ENCODE measurements at regions not wholly inside any gene's neighbourhood (a gene's known extent, or its start where the extent isn't known, plus 50 kb on each side); places are given as distances from the start of the nearest gene placed in this dataset.
"Not testable (repeated sequence)": the region's sequence is repeated elsewhere in the genome, so short reads cannot be mapped to it uniquely, and the experiment has no call there.

GRCh38 chr14:56351861-56352260 lies 227.7 kb upstream of the TMEM260 start:
- in situ Hi-C loops (cut with MboI; ENCODE audit: low sequenced_read_pairs): no loop called here

DNA sequence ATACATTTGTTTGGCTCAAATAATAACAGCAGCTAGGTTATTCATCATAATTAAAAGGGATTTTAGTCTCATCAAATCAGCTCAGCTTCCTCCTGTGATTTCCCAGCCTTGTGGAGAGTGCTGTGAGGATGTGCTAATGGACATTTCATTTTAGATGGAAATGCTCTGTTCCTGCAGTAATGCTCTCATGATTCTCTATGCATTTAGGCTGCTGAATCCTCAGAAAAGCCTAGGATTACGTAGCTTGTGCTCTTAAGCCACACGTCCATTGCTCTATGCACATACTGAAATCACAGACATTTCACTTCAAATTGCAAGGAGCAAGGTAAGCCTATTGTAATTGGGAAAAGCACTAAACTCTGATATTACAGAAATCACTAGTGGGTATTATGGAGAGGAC lies 226.6 kb upstream of the TMEM260 start:
- in situ Hi-C loops (cut with MboI; ENCODE audit: low sequenced_read_pairs): no loop called here

DNA sequence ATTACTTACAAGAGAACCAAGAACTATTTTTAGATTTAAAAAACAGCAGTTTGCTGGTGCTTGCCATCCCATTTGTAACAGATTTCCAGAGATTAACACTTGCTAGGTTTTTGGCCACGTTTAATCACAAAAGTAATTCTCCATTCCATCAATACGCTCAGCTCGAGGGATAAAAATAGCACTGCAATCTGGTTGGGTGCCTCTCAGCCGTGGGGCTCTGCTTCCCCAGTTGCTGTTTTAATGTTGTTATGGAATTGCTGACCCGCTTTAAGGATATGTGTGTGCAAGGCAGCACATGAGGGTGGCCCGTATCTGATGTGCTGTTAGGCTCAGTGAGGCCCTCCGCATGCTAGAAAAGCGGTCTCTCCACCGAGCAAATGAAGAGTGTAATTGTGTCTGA lies 222.2 kb upstream of the TMEM260 start:
- in situ Hi-C loops (cut with MboI; ENCODE audit: low sequenced_read_pairs): no loop called here

DNA sequence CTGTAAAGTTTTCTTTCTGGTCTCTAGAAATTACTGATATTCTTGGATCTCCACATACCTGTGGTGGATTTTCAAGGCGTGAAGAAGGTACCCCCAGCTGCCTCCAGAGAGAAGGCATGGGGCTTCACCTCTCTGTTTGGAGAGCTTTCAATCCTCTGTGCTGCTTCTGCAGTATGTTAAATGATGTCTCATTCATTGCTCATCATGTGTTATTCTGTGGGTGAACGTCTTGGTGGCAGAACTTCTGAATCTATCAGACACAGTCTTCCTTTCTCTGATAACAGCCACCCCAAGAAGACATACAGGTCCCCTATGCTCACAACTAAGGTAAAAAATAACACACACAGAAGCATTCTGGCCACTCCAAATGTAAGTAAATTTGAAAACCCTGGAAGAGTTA lies 221.3 kb upstream of the TMEM260 start:
- in situ Hi-C loops (cut with MboI; ENCODE audit: low sequenced_read_pairs): no loop called here

DNA sequence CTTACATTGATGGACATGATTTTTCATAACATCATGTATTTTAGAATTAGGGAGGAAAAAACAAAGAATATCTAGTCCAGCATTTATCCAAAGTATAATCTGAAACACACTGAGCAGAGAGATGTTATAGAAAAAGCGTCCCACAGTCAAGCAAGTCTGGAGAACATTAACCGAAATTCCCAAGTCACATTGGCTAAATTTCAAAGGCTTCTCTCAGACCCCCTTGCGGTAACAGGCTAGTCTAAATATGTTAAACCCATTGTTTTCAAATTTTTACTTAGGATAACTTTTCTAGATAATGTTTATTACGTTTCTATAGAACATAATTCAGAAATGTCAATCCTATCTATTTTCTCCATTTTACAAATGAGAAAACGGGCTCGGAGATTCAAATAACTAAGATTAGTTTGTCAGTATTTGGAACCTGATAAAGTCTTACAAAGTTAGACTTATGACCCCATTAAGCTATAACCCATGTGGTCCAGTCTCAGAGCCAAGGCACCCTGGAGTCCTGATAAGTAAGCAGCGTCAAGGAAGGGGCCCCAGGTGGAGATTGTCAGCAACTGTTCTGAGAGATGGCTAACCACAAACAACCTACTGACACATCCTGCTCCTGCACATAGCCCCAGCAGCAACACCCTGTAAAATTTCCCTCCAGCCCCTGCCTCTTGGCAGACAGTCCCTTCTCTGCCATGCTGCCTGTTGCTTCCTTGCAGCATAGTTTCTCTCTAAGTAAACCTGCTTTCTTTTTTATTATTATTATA lies 220.6 kb upstream of the TMEM260 start:
- in situ Hi-C loops (cut with MboI; ENCODE audit: low sequenced_read_pairs): no loop called here

DNA sequence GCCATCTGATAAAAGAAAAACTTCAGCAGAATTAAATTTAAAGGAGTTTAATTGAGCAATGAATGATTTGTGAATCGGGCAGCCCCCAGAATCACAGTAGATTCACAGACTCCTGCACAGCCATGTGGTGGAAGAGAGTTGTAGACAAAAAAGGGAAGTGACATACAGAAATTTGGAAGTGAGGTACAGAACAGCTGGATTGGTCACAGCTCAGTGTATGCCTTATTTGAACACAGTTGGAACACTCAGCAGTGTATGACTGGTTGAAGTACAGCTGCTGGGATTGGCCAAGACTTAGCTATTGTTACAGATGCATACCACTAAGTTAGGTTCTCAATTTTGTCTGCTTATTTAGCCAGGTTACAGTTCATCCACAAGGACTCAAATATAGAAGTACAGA lies 213.9 kb upstream of the TMEM260 start:
- in situ Hi-C loops (cut with MboI; ENCODE audit: low sequenced_read_pairs): not testable (repeated sequence)

GRCh38 chr14:56367416-56367815 lies 212.2 kb upstream of the TMEM260 start:
- in situ Hi-C loops (cut with MboI; ENCODE audit: low sequenced_read_pairs): no loop called here

DNA sequence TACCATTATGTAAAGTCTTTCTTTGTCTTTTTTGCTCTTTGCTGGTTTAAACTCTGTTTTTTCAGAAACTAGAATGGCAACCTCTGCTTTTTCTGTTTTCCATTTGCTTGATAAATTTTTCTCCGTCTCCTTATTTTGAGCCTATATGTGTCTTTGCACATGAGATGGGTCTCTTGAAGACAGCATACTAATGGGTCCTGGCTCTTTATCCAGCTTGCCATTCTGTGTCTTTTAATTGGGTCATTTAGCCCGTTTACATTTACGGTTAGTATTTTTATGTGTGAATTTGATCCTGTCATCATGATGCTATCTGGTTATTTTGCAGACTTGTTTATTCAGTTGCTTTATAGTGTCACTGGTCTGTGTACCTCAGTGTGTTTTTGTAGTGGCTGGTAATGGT lies 207.9 kb upstream of the TMEM260 start:
- in situ Hi-C loops (cut with MboI; ENCODE audit: low sequenced_read_pairs): no loop called here

- in situ Hi-C loops (cut with MboI; ENCODE audit: low sequenced_read_pairs): no loop called here
These were observed 205.2 kb upstream of the TMEM260 start for GRCh38 chr14:56374421-56374820.

DNA sequence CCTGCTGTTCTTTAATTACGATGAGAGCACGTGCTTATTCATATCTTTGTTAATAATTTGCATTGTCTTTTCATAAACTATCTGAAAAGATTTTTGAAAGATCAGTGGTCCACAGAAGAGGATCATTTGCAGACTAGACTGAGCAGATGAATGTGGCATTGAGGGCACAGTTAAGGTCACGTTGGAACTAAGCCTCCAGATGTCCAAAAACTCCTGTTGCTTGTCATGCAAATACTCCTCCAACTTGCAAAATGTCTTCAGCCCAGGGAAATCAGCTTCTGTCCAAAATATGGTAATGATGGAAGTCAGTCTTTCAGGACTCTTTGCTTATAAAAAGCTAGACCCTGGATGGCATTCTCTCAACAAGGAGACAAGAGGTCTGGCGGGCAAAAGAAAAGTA lies 201.6 kb upstream of the TMEM260 start:
- in situ Hi-C loops (cut with MboI; ENCODE audit: low sequenced_read_pairs): no loop called here

GRCh38 chr14:56378475-56378877 lies 201.1 kb upstream of the TMEM260 start:
- in situ Hi-C loops (cut with MboI; ENCODE audit: low sequenced_read_pairs): no loop called here

DNA sequence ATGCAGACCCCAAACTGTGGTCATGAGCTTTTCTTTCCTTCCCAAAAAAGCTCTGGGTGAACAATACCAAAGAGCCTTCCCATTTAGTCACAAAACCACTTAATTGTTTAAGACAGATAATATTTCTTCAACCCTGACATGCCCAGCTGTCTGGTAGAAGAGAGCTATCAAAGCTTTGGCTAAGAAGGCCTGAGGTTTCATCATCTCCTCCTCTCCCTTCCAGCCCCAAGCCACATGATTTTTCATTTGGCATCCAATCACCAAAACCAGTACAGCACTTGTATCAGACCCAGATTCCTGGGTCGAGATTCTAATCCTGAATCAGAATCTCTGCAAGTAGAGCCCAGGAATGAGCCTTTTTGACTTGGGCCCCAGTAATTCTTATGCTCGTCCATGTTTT lies 199.6 kb upstream of the TMEM260 start:
- in situ Hi-C loops (cut with MboI; ENCODE audit: low sequenced_read_pairs): no loop called here

- in situ Hi-C loops (cut with MboI; ENCODE audit: low sequenced_read_pairs): no loop called here
These were observed 193.6 kb upstream of the TMEM260 start for GRCh38 chr14:56386024-56386423.

DNA sequence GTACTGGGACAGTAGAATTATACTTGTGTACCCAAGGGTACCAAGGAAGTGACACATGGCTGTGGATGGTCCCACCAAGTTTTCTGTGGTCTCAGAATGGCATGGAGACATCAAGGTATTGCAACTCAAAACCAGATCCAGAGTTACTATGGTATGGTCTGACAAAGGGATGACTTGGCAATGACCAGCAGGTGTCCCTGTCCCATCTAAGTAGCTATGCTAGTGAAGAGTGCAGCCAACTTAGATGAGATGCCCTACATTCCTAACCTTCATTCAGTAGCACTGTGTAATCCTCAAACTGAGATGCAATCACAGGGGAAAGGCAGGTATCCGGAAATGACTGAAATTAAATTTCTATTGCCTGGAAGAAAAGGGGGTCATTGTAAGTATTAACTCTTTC lies 188.7 kb upstream of the TMEM260 start:
- in situ Hi-C loops (cut with MboI; ENCODE audit: low sequenced_read_pairs): no loop called here

GRCh38 chr14:56394826-56395530 lies 184.6 kb upstream of the TMEM260 start:
- in situ Hi-C loops (cut with MboI; ENCODE audit: low sequenced_read_pairs): no loop called here

- in situ Hi-C loops (cut with MboI; ENCODE audit: low sequenced_read_pairs): no loop called here
These were observed 179.3 kb upstream of the TMEM260 start for GRCh38 chr14:56400109-56400825.

GRCh38 chr14:56412468-56413434 lies 166.8 kb upstream of the TMEM260 start:
- in situ Hi-C loops (cut with MboI; ENCODE audit: low sequenced_read_pairs): no loop called here

DNA sequence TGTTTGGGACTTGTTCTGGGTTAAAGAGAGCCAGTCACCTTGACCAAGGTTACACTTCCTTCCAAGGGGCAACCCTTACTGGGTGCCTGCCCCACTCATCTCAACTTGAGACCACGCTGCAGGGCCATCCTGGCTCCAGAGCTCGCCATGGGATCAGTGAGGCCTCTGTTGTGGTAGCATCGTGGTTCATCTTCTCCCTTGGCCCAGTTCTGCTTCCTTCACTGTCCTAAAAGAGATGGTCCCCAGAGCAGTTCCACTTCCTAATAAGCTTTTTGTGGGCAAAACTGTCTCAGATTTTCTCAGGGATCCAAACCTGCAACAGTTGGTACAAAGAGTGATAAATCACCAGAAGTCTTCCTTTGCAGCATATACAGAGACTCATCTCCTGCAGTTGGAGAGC lies 165.9 kb upstream of the TMEM260 start:
- in situ Hi-C loops (cut with MboI; ENCODE audit: low sequenced_read_pairs): no loop called here

DNA sequence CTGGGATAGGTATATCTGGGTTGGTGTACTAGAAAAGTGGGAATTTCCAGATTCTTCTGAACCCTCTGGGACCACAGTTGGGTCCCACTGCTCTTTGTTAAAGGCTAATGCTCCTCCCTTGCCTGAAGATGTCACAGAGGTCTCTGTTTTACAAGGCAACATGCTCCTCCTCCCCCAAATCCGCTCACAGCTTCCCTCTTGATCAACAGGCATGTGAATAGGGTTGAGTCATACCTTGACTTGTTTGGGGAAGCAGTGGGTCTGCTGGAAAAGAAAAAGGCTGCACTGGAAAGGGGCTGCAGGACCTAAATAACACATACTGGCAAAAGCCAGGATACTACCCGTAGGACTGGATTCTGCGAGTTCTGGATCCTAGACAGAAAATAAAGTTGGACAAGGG lies 165.4 kb upstream of the TMEM260 start:
- in situ Hi-C loops (cut with MboI; ENCODE audit: low sequenced_read_pairs): no loop called here

DNA sequence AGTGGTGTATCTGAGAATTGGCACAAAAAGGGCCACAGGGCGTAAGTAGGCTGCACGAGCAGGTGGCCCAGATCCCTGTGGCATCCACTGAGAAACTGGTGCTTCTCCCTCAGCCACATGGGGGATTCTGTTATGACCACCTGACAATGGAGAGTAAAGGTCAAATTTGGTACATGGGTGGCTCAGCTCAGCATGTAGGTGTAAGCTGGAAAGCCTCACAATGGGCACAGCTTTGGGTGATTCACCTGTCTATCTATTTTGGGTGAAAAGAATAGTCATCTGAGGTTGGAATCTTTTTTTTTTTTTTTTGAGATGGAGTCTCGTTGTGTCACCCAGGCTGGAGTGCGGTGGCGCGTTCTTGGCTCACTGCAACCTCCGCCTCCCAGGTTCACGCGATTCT lies 163.4 kb upstream of the TMEM260 start:
- in situ Hi-C loops (cut with MboI; ENCODE audit: low sequenced_read_pairs): no loop called here

DNA sequence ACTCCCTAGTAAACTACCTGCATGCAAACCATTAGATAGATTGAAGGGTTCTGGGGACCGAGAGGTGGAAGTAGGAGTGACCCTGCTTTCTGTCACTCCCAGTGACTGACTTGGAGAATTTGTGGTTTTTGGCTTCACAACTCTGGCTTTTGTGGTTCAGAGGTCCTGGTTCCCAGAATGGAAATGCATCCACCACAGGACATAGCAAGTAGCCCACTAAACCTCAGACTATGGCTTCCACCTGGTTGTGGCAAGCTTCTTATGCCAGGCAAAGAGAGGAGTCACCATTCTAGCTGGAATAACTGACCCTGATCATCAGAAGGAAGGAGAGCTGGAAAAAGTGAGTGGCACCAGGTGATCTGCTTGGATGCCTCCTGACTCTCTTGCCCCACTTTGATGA lies 162.4 kb upstream of the TMEM260 start:
- in situ Hi-C loops (cut with MboI; ENCODE audit: low sequenced_read_pairs): no loop called here

All from HL-60/S4 treated with retinoic acid at 250 ng/mL for 4 days and 3 days (cell line).